Mesenchymal stem cell (in vitro differentiated cells and primary cell): ENCODE measurements at regions not wholly inside any gene's neighbourhood (a gene's known extent, or its start where the extent isn't known, plus 50 kb on each side); places are given as distances from the start of the nearest gene placed in this dataset.

Experiments
- DNase-seq: peaks from one replicate; pipeline ENCODE4 v3.0.0-alpha.2; 2013
- H2AFZ ChIP-seq: one replicate; pipeline ENCODE4 v1.6.1; 2013; ENCODE audit warnings: low read depth, mild to moderate bottlenecking, control low read depth, inconsistent platforms, low read length, moderate library complexity
- H2AK5ac ChIP-seq: 2 replicates; pipeline ENCODE4 v1.6.1; 2013; ENCODE audit warnings: low read length, moderate library complexity, mild to moderate bottlenecking, inconsistent platforms; ENCODE audit not compliant: severe bottlenecking
- H2BK120ac ChIP-seq: one replicate; pipeline ENCODE4 v1.6.1; 2013; ENCODE audit warnings: low read depth, mild to moderate bottlenecking, inconsistent platforms, low read length, moderate library complexity
- H2BK12ac ChIP-seq, 2 experiments: one replicate each; pipeline ENCODE4 v1.6.1; 2013; ENCODE audit warnings: inconsistent platforms in 2 of 2, low read length in 2 of 2, mild to moderate bottlenecking in 2 of 2, moderate library complexity in 2 of 2, control low read depth in 1 of 2
- H2BK15ac ChIP-seq: one replicate; pipeline ENCODE4 v1.6.1; 2013; ENCODE audit warnings: mild to moderate bottlenecking, low read depth, inconsistent platforms; ENCODE audit not compliant: poor library complexity, severe bottlenecking
- H2BK5ac ChIP-seq: 2 replicates; pipeline ENCODE4 v1.6.1; 2013; ENCODE audit warnings: low read depth, mild to moderate bottlenecking, low read length, control low read depth, inconsistent platforms; ENCODE audit not compliant: poor library complexity, severe bottlenecking
- H3K14ac ChIP-seq, 2 experiments: one replicate each; pipeline ENCODE4 v1.6.1; 2013; ENCODE audit warnings: inconsistent platforms in 2 of 2, low read length in 2 of 2, control low read depth in 1 of 2, mild to moderate bottlenecking in 1 of 2, moderate library complexity in 1 of 2
- H3K18ac ChIP-seq, 2 experiments: one replicate each; pipeline ENCODE4 v1.6.1; 2013; ENCODE audit warnings: inconsistent platforms in 2 of 2, low read length in 2 of 2, control low read depth in 1 of 2, low read depth in 1 of 2, mild to moderate bottlenecking in 1 of 2
- H3K23ac ChIP-seq, 2 experiments: one replicate each; pipeline ENCODE4 v1.6.1; 2013; ENCODE audit warnings: inconsistent platforms in 2 of 2, low read length in 2 of 2, mild to moderate bottlenecking in 2 of 2, moderate library complexity in 2 of 2, control low read depth in 1 of 2
- H3K27ac ChIP-seq: 2 replicates; pipeline ENCODE4 v1.5.1; 2013; ENCODE audit warnings: mild to moderate bottlenecking, moderate library complexity, low read length, control low read depth, inconsistent platforms; ENCODE audit not compliant: poor library complexity, severe bottlenecking
- H3K27me3 ChIP-seq, 2 experiments: 2 replicates each; pipeline versions ENCODE4 v1.6.1 to v1.7.0; 2013; ENCODE audit warnings: low read length in 2 of 2, mild to moderate bottlenecking in 2 of 2, moderate library complexity in 2 of 2, control low read depth in 1 of 2, inconsistent platforms in 1 of 2; ENCODE audit not compliant: control insufficient read depth in 1 of 2, insufficient read depth in 1 of 2
- H3K36me3 ChIP-seq, 2 experiments: 2 replicates each; pipeline versions ENCODE4 v1.6.1 to v1.7.0; 2013; ENCODE audit warnings: low read length in 2 of 2, control low read depth in 1 of 2, inconsistent platforms in 1 of 2, low read depth in 1 of 2, mild to moderate bottlenecking in 1 of 2; ENCODE audit not compliant: insufficient read depth in 2 of 2, control insufficient read depth in 1 of 2
- H3K4ac ChIP-seq, 2 experiments: one replicate each; pipeline ENCODE4 v1.6.1; 2013; ENCODE audit warnings: inconsistent platforms in 2 of 2, low read length in 2 of 2, mild to moderate bottlenecking in 2 of 2, moderate library complexity in 2 of 2, control low read depth in 1 of 2, low read depth in 1 of 2
- H3K4me1 ChIP-seq: 2 replicates; pipeline ENCODE4 v1.6.1; 2013; ENCODE audit warnings: low read depth, low read length, control low read depth; ENCODE audit not compliant: control insufficient read depth, insufficient read depth
- H3K4me2 ChIP-seq: 2 replicates; pipeline ENCODE4 v1.6.1; 2013; ENCODE audit warnings: low read length, mild to moderate bottlenecking, inconsistent platforms; ENCODE audit not compliant: poor library complexity, severe bottlenecking
- H3K4me3 ChIP-seq, 2 experiments: 2 replicates each; pipeline versions ENCODE4 v1.5.1 to v1.7.0; 2013; ENCODE audit warnings: low read length in 2 of 2, mild to moderate bottlenecking in 2 of 2, control low read depth in 1 of 2, low read depth in 1 of 2; ENCODE audit not compliant: insufficient read depth in 1 of 2
- H3K79me1 ChIP-seq: replicated peaks from 2 replicates; pipeline ENCODE4 v1.6.1; 2013; ENCODE audit warnings: mild to moderate bottlenecking, control low read depth, low read length, inconsistent platforms; ENCODE audit not compliant: poor library complexity, severe bottlenecking
- H3K9ac ChIP-seq: 2 replicates; pipeline ENCODE4 v1.7.0; 2013; ENCODE audit warnings: mild to moderate bottlenecking, low read length, moderate library complexity
- H3K9me3 ChIP-seq: 2 replicates; pipeline ENCODE4 v1.7.0; 2013; ENCODE audit warnings: mild to moderate bottlenecking, low read length; ENCODE audit not compliant: control insufficient read depth
- H4K8ac ChIP-seq: one replicate; pipeline ENCODE4 v1.6.1; 2013; ENCODE audit warnings: inconsistent platforms, mild to moderate bottlenecking, low read length, moderate library complexity
- H4K91ac ChIP-seq: one replicate; pipeline ENCODE4 v1.6.1; 2013; ENCODE audit warnings: mild to moderate bottlenecking, low read length, inconsistent platforms
- WGBS: methylation state at CpG from one replicate; pipeline ENCODE4 v1.1.7; 2013; ENCODE audit warnings: mixed read lengths; 5-methylcytosine and 5-hydroxymethylcytosine counted together

DNA sequence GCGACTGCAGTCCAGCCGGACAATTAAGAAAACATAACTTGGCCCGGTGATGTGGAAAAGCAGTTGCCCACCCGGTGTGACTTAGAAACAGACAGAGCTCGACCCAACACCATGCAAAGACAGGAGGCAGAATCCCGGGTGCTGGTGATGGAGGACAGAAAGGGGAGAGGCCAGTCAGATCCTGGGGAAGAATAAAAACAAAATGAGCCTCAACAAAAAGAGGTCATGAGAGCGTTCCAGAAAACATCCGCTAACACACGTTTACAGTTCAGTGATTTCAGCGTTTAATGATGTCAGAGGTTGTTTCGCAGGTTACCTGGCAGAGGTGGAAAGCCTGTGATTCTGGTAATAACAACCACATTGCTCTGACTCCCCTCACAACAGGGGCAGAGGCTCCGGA, 111.9 kb downstream of the OSR1 start:
- no peaks in the 10 kb centered on the region for H3K9me3 ChIP-seq
- H2BK15ac ChIP-seq: no peak overlapping the region
- no peaks in the 10 kb centered on the region for H3K36me3 ChIP-seq
- no peak overlapping the region for H3K4me3 ChIP-seq
- no peaks in the 10 kb centered on the region for H3K4me1 ChIP-seq
- no peak overlapping the region for H3K4ac ChIP-seq
- no peak overlapping the region for H2BK5ac ChIP-seq
- no peak overlapping the region for H3K4me2 ChIP-seq
- H3K27me3 ChIP-seq: no peaks in the 10 kb centered on the region
- H3K9ac ChIP-seq: no peak overlapping the region
- no peak overlapping the region for H2AK5ac ChIP-seq
- H3K23ac ChIP-seq: no peak overlapping the region
- no peak overlapping the region for H2BK12ac ChIP-seq
- H3K79me1 ChIP-seq: no peaks in the 10 kb centered on the region
- H3K27ac ChIP-seq: no peak overlapping the region
- no peak for DNase-seq
- no peak overlapping the region for H4K8ac ChIP-seq
- no peak overlapping the region for H3K18ac ChIP-seq
- H2BK120ac ChIP-seq: no peak overlapping the region
- 89% methylated on average over 12 of the region's 12 CpGs for WGBS
- H4K91ac ChIP-seq: no peak overlapping the region
- no peak overlapping the region for H2AFZ ChIP-seq
- no peak overlapping the region for H3K14ac ChIP-seq

DNA sequence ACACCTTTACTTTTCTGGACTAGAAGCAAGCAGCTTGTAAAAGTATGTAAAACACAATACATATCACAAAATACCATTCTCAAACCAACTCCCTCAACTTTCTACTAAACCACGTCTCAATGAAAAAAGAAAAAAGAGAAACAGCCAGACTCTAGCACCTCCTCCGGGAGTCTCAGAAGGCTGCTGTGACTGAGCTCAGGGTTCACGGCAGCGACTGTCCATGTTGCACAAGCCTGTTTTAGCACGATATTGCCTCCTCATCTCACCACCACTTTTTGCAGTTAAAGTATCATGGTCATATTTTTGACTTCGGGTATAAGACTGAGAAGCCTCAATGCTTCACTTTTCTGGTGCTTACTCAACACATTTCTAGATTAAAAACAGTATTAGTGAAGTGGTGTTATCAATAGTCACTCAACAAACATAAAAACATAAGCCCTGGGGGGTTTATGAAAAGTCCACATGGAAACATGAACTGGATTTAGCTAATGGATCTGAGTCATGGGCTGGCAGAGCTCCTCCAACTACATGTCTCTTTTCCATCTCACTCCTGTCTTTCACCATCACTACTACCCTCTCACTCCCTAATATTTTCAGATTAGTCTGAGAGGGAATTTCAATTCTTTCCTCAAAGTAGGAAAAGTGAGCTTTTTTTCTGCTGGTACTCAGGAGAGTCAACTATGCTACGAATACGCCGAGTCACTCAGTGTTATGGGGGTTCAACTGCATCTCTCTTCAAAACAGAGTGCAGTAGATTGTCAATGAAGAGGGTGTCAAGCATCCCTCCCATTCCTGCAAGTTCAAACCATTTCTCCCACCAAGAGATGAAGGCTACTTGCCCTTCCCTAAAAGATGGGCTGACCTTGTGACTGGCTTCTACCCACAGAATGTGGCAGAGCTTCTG, 113.7 kb downstream of the OSR1 start:
- Histone ChIP-seq H3K4me2 (no peak overlapping the region), H3K27ac (no peak overlapping the region), H2BK5ac (no peak overlapping the region), H2BK12ac (no peak overlapping the region), H3K79me1 (no peaks in the 10 kb centered on the region), H2AFZ (no peak overlapping the region), H3K4me1 (no peaks in the 10 kb centered on the region), H4K8ac (no peak overlapping the region), H4K91ac (no peak overlapping the region), H2BK120ac (no peak overlapping the region), H3K23ac (no peak overlapping the region), H2BK15ac (no peak overlapping the region), H3K9me3 (no peaks in the 10 kb centered on the region), H3K36me3 (no peaks in the 10 kb centered on the region), H3K27me3 (no peaks in the 10 kb centered on the region), H3K9ac (no peak overlapping the region), H3K4ac (no peak overlapping the region), H3K18ac (no peak overlapping the region), H3K4me3 (no peak overlapping the region), H3K14ac (no peak overlapping the region), H2AK5ac (no peak overlapping the region)
- DNase-seq: no peak
- 87% methylated on average over 8 of the region's 9 CpGs for WGBS

DNA sequence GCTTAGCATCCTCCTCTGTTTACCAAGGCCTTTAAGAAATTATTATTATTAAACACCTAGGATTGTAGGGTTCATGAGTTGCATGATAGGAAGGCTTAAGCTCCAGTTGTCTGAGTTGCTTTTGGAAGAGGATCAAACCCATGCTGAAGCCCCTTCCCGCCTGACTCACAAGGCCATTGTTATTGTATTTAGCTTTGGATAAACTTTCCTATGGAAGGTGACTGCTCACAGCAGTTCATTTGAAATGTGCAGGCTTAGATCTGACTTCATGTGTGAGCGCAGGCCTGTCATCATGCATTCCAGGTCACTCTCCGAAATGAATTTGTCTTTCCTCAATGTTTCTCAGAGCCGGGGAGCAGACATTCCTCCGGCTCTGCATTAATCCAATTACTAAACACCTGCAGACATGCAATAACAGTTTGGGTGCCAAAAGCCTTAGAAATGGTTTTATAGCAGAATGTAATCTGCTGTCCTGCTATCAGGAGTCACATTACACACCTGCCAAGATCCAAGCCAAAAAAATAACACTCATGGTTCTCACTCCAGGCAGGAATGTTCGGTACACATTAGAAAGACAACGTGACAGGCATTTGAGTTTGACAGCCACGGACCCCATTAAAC, 119.9 kb downstream of the OSR1 start:
- Histone ChIP-seq H3K23ac (no peak overlapping the region), H3K4me1 (no peaks in the 10 kb centered on the region), H3K9me3 (no peaks in the 10 kb centered on the region), H2BK12ac (no peak overlapping the region), H2BK5ac (no peak overlapping the region), H3K36me3 (no peaks in the 10 kb centered on the region), H3K4ac (no peak overlapping the region), H2AK5ac (no peak overlapping the region), H2BK15ac (no peak overlapping the region), H3K27me3 (no peaks in the 10 kb centered on the region), H2BK120ac (no peak overlapping the region), H3K4me2 (no peak overlapping the region), H2AFZ (no peak overlapping the region), H4K91ac (no peak overlapping the region), H3K27ac (no peak overlapping the region), H3K9ac (no peak overlapping the region), H3K79me1 (no peaks in the 10 kb centered on the region), H3K18ac (no peak overlapping the region), H3K4me3 (no peak overlapping the region), H3K14ac (no peak overlapping the region), H4K8ac (no peak overlapping the region)
- 87% methylated on average over 6 of the region's 8 CpGs for WGBS
- DNase-seq: no peak

DNA sequence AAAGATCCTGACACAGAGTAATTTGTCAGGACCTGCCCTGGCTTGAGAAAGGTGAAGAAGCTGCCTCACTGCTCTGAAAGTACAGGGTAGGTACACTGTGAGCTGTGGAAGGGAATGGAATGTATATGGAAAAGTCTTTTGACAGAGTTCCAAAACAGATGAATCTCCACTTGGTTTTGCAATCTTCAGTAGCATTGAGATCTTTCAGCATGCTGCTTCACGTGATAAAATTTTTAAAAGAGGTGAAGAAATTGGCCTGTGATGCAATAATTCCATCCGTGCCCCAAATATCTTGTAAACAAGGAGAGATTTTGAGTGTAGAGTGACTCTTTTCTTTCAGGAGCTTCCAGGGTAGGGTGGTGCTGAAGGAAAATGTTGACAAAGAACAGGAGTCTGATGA, 123.1 kb downstream of the OSR1 start:
- H3K9ac ChIP-seq: peak overlapping the region; percentile 14

More for the DNA sequence above, 123.1 kb downstream of the OSR1 start:
- Histone ChIP-seq H3K4me2 (no peak overlapping the region), H2BK15ac (no peak overlapping the region), H3K79me1 (no peaks in the 10 kb centered on the region), H3K27ac (no peak overlapping the region), H2AK5ac (no peak overlapping the region), H3K4ac (no peak overlapping the region), H3K27me3 (no peaks in the 10 kb centered on the region), H3K36me3 (no peaks in the 10 kb centered on the region), H3K14ac (no peak overlapping the region), H4K91ac (no peak overlapping the region), H2BK120ac (no peak overlapping the region), H3K4me3 (no peak overlapping the region), H2AFZ (no peak overlapping the region), H3K4me1 (no peaks in the 10 kb centered on the region), H4K8ac (no peak overlapping the region), H2BK5ac (no peak overlapping the region), H2BK12ac (no peak overlapping the region), H3K18ac (no peak overlapping the region), H3K9me3 (no peaks in the 10 kb centered on the region), H3K23ac (no peak overlapping the region)
- peak; percentile 42 for DNase-seq
- WGBS: 88% methylated on average over 2 of the region's 2 CpGs
